Limb (tissue), 2 donors: ENCODE measurements at regions not wholly inside any gene's neighbourhood (a gene's known extent, or its start where the extent isn't known, plus 50 kb on each side); places are given as distances from the start of the nearest gene placed in this dataset.

ENCODE experiments used
- DNase-seq, 2 donors: peaks; one replicate each; pipeline ENCODE4 v3.0.0-alpha.2; 2016; ENCODE audit errors: extremely low spot score in 2 of 2

GRCh38 chr17:70787721-70788300, 618.5 kb downstream of the KCNJ2 start:
- no peak for DNase-seq

DNA sequence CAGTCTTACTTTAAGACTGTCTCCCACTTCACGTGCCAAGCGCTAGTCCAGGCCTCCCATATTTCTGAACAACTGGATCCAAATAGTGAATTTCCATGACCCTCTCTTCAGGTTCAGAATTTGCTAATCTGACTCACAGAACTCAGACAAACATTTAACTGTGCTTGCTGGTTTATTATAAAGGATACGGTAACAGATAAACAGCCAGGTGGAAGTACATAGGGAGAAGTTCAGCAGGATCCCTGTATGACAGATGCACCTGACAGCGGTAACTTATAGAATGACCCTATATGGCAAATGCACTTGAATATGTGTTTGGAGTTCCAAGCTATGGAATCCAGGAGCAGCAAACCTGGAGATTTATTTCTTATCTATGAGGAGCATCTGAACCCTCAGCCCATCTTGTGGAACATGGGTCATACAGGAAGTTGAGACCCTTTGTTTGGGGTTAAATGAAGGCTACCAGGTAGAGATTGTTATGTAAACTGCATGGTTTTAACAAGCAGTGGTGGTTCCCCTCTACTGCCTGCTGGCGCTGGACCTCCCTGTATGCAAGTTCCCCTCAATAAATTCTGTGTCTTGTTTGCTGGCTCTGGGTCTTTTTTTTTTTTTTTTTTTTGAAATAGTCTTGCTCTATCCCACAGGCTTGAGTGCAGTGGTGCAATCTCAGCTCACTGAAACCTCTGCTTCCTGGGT, 622.6 kb downstream of the KCNJ2 start:
- no peak for DNase-seq

- no peak for DNase-seq
These were observed 625.4 kb downstream of the KCNJ2 start for GRCh38 chr17:70794738-70795137.

GRCh38 chr17:70795620-70796019, 626.3 kb downstream of the KCNJ2 start:
- no peak for DNase-seq

DNA sequence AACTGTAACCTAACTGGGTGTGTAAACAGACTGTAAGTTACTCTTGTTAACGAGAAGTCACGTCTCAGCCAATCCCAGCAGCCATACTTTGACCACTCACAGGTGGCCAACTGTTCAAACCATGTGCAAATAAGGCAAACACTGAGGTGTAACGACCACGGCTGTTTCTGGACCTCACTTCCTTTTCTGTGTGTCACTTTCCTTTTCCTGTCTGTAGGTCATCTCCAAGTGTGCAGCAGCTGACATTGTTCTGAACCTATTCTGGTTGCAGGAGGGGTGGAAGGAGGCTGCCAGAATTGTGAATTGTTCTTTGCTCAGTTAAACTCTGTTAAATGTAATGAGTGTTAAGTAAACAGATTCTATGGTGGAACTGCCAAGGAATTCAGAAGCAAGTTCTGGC, 627.4 kb downstream of the KCNJ2 start:
- DNase-seq = no peak

GRCh38 chr17:70797166-70797565, 627.8 kb downstream of the KCNJ2 start:
- DNase-seq = no peak

- no peak for DNase-seq
These were observed 634.8 kb downstream of the KCNJ2 start for GRCh38 chr17:70804161-70804560.

DNA sequence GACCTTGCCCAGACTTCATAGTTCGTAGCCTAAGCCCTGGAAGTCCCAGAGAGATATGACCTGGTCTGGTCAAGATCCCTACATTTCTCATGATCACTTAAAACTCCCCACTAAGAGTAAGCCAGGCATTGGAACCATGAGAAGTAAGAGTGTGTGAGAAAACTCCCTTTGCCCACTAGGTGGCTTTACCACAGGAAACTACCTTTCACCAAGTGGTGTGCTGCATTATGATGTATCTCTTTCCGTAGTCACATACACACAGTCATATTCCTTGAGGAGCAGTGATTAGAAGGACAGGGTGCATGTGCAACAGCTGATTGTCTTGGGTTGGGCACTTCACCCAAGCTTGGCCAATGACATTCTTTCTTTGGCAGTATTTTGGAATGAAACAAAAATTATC, 639.3 kb downstream of the KCNJ2 start:
- no peak for DNase-seq

GRCh38 chr17:70810609-70811008, 641.3 kb downstream of the KCNJ2 start:
- DNase-seq = no peak

DNA sequence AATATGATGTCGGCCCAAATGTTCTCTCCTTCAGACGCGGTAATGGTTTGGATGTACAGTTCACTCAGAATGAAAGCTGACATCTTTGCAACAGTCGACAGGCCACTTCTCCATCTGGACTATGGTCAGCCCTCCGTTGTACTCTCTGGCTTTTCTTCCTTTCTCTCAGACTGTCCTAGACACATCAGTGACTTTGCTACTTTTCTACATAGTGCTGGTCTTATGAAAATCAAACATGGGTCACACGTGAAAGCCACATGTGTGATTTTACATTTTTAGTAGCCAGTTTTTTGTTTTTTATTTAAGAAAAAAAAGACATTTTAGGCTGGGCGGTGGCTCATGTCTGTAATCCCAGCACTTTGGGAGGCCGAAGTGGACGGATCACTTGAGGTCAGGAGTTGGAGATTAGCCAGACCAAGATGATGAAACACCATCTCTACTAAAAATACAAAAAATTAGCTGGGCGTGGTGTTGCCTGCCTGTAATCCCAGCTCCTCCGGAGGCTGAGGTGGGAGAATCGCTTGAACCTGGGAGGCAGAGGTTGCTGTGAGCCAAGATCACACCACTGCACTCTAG, 644.1 kb downstream of the KCNJ2 start:
- no peak for DNase-seq

GRCh38 chr17:70819183-70819582, 649.9 kb downstream of the KCNJ2 start:
- DNase-seq = no peak

GRCh38 chr17:70820276-70820675, 650.9 kb downstream of the KCNJ2 start:
- no peak for DNase-seq

- DNase-seq = no peak
These were observed 656.2 kb downstream of the KCNJ2 start for GRCh38 chr17:70825321-70826125.

DNA sequence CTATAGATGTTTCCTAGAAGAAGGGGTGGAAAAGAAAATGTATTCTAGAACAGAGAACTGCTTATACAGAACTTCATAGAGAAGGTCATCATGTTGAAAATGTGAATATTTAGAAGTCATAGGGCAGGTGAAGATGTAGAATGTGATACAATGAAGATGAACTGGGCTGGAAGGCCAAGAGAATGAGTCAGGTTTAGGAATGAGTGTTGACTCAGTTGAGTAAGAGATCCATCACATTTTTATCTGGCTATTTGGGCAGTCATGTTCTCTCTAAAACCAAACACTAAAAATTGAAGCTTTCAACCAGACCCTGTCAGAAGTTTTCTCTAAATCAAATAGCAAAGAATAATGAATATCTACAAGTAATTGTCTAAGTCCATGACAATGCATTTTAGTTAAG, 660.5 kb downstream of the KCNJ2 start:
- no peak for DNase-seq

GRCh38 chr17:70834039-70834438, 664.7 kb downstream of the KCNJ2 start:
- no peak for DNase-seq

- DNase-seq = no peak
These were observed 679.5 kb downstream of the KCNJ2 start for GRCh38 chr17:70848785-70849184.

DNA sequence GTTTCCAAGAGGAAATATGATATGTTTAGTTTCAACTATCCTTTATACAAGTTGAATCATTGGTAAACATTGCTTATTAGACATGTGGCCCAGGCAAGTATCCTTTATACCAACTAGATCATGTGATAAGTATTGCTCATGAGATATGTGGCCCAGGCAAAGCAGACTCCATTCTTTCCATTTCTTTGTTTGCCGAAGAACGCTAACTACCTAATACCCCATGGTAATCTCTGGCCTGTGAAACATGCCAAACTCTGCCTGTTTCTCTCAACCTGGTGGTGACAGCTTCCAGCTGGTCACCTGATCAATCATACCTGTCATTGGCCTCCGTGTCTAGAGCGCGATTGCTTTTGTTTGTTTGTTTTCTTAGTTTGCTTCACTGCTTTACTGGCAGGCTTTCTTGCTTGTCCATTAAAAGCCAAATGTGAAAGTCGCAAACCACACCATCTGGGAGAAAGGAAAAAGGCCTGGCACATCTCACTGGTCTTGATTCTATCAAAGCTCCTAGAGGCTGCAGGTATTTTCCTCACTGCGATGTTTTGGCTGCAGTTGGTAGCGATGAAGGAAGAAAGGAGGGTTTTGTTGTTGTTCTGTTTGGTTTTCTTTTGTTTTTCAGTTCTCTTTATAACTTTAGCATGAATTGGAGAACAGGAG, 686.2 kb downstream of the KCNJ2 start:
- DNase-seq = no peak

DNA sequence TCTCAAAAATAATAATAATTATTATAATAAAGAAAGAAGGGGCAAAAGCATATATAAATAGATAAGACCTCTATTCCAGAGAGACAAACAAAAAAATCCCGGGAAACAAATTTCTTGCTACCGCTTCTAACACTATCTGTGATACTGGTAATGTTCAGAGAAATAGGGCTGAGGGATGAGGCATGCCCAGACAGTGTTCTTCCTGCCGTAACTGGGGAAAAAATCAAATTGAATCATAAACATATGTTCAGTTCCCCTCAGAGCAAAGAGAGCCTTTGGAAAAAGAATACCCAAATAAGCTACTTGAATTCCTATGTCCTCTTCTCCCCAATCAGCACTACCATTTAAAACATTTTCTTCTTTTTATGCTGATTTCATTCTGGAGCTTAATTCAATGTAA, 688.0 kb downstream of the KCNJ2 start:
- no peak for DNase-seq

GRCh38 chr17:70859829-70860228, 690.5 kb downstream of the KCNJ2 start:
- DNase-seq = no peak

GRCh38 chr17:70862295-70862694, 693.0 kb downstream of the KCNJ2 start:
- no peak for DNase-seq

DNA sequence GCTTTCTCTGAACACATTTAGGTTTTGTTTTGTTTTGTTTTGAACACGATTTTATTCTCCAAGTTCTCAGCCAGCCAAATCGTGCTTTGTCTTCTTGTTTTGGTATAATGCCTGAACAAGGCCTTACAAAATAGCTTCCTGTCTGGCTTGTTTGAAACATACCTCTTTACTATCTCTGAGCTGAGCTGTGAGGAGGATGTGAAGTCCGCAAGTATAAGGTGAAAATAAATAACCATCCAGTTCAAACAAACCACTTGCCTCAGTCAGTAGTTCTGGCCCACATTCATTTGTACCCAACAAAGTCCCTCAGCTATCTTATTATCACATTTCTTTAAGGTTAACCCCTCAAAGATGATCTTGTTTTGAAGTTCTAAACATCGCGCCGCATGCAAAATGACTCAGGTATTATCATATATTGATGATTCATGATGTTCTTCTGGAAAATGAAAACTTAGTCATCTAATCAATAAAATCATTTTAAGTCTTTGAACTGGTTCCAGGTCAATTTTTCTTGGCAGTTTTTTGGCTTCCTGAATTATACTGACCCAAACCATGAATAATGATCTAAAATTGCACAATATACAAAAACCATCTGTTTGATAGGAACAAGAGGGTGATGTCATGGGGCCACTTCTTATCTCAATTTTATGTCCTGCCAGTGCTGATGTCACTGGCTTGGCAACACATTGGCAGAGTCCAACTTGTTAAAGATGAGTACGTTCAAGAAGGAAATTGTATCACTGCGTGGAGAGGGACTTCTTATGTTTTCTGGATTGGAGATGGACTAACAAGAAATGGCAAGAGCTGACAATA, 694.3 kb downstream of the KCNJ2 start:
- no peak for DNase-seq
